H9 (cell line): ENCODE measurements at regions not wholly inside any gene's neighbourhood (a gene's known extent, or its start where the extent isn't known, plus 50 kb on each side); places are given as distances from the start of the nearest gene placed in this dataset.

Experiments used
- DNase-seq: peaks from one replicate; pipeline ENCODE4 v3.0.0-alpha.2; 2017
- H2AFZ ChIP-seq: one replicate; pipeline ENCODE4 v1.6.1; 2013; ENCODE audit warnings: mild to moderate bottlenecking, low read length, control low read depth, moderate library complexity
- H2AK5ac ChIP-seq: 2 replicates; pipeline ENCODE4 v1.6.1; 2013; ENCODE audit warnings: low read length, control low read depth, mixed read lengths; ENCODE audit not compliant: insufficient read length
- H2BK120ac ChIP-seq: one replicate; pipeline ENCODE4 v1.6.1; 2013; ENCODE audit warnings: low read depth, mild to moderate bottlenecking, low read length, control low read depth, inconsistent platforms; ENCODE audit not compliant: poor library complexity, severe bottlenecking
- H2BK12ac ChIP-seq: 2 replicates; pipeline ENCODE4 v1.6.1; 2013; ENCODE audit warnings: low read length, control low read depth, mixed read lengths, low read depth; ENCODE audit not compliant: insufficient read length
- H2BK15ac ChIP-seq: 2 replicates; pipeline ENCODE4 v1.6.1; 2013; ENCODE audit warnings: low read depth, low read length, control low read depth
- H2BK20ac ChIP-seq: one replicate; pipeline ENCODE4 v1.6.1; 2013; ENCODE audit warnings: low read depth, mild to moderate bottlenecking, low read length, control low read depth, inconsistent platforms; ENCODE audit not compliant: poor library complexity, severe bottlenecking
- H2BK5ac ChIP-seq: 2 replicates; pipeline ENCODE4 v1.6.1; 2013; ENCODE audit warnings: low read length, control low read depth, mixed read lengths; ENCODE audit not compliant: insufficient read length
- H3K14ac ChIP-seq: 2 replicates; pipeline ENCODE4 v1.6.1; 2013; ENCODE audit warnings: low read length, control low read depth; ENCODE audit not compliant: insufficient read depth
- H3K18ac ChIP-seq: 2 replicates; pipeline ENCODE4 v1.6.1; 2013; ENCODE audit warnings: low read depth, mild to moderate bottlenecking, mixed read lengths, low read length, control low read depth; ENCODE audit not compliant: insufficient read length
- H3K23ac ChIP-seq: 2 replicates; pipeline ENCODE4 v1.6.1; 2013; ENCODE audit warnings: low read length, control low read depth, mixed read lengths, low read depth; ENCODE audit not compliant: insufficient read length
- H3K23me2 ChIP-seq: 2 replicates; pipeline ENCODE4 v1.6.1; 2013; ENCODE audit warnings: low read depth, mild to moderate bottlenecking, mixed read lengths, low read length, control low read depth; ENCODE audit not compliant: insufficient read length, poor library complexity, severe bottlenecking
- H3K27ac ChIP-seq: 2 replicates; pipeline ENCODE4 v1.5.1; 2013; ENCODE audit warnings: low read length, control low read depth, mixed read lengths, low read depth; ENCODE audit not compliant: insufficient read length
- H3K27me3 ChIP-seq: 2 replicates; pipeline ENCODE4 v1.6.1; 2013; ENCODE audit warnings: low read length, control low read depth, inconsistent platforms; ENCODE audit not compliant: insufficient read depth
- H3K4ac ChIP-seq: 2 replicates; pipeline ENCODE4 v1.6.1; 2013; ENCODE audit warnings: low read depth, mild to moderate bottlenecking, control low read depth, inconsistent platforms, low read length, moderate library complexity
- H3K4me1 ChIP-seq: 2 replicates; pipeline ENCODE4 v1.6.1; 2013; ENCODE audit warnings: low read length, control low read depth, inconsistent platforms; ENCODE audit not compliant: insufficient read depth
- H3K4me2 ChIP-seq: 2 replicates; pipeline ENCODE4 v1.6.1; 2013; ENCODE audit warnings: low read length, control low read depth, mixed read lengths; ENCODE audit not compliant: insufficient read length, insufficient read depth
- H3K56ac ChIP-seq: 2 replicates; pipeline ENCODE4 v1.6.1; 2013; ENCODE audit warnings: low read depth, mild to moderate bottlenecking, mixed read lengths, low read length, control low read depth; ENCODE audit not compliant: insufficient read length
- H3K79me1 ChIP-seq: 2 replicates; pipeline ENCODE4 v1.6.1; 2013; ENCODE audit warnings: low read depth, mild to moderate bottlenecking, moderate library complexity, low read length, control low read depth, inconsistent platforms; ENCODE audit not compliant: insufficient read depth, poor library complexity, severe bottlenecking
- H3K79me2 ChIP-seq: 2 replicates; pipeline ENCODE4 v1.6.1; 2013; ENCODE audit warnings: low read length, control low read depth, inconsistent platforms; ENCODE audit not compliant: insufficient read depth
- H3K9ac ChIP-seq: 2 replicates; pipeline ENCODE4 v1.6.1; 2013; ENCODE audit warnings: low read length, control low read depth, mixed read lengths; ENCODE audit not compliant: insufficient read length; ENCODE audit errors: extremely low read depth
- H3K9me3 ChIP-seq: one replicate; pipeline ENCODE4 v1.6.1; 2013; ENCODE audit warnings: low read depth, low read length, inconsistent platforms; ENCODE audit not compliant: control insufficient read depth
- H3T11ph ChIP-seq: one replicate; pipeline ENCODE4 v1.6.1; 2013; ENCODE audit warnings: mild to moderate bottlenecking, low read length, control low read depth, inconsistent platforms
- H4K20me1 ChIP-seq: one replicate; pipeline ENCODE4 v1.6.1; 2013; ENCODE audit not compliant: control insufficient read depth, insufficient read length, insufficient read depth
- H4K5ac ChIP-seq: 2 replicates; pipeline ENCODE4 v1.6.1; 2013; ENCODE audit warnings: low read depth, mild to moderate bottlenecking, mixed read lengths, low read length, control low read depth; ENCODE audit not compliant: insufficient read length
- H4K8ac ChIP-seq: replicated peaks from 2 replicates; pipeline ENCODE4 v1.6.1; 2013; ENCODE audit warnings: low read length, control low read depth, mixed read lengths, low read depth; ENCODE audit not compliant: insufficient read length
- H4K91ac ChIP-seq: 2 replicates; pipeline ENCODE4 v1.6.1; 2013; ENCODE audit warnings: low read depth, mild to moderate bottlenecking, moderate library complexity, mixed read lengths, low read length, control low read depth; ENCODE audit not compliant: insufficient read length
- H3K27ac Mint-ChIP-seq, 3 experiments: 2 replicates in 2 of 3; 3 replicates in 1 of 3; pipeline ENCODE4 v1.8.0; 2020 to 2021; ENCODE audit warnings: mixed read lengths in 3 of 3, mild to moderate bottlenecking in 1 of 3, moderate library complexity in 1 of 3
- H3K27me3 Mint-ChIP-seq: 2 replicates; pipeline ENCODE4 v1.8.0; 2021; ENCODE audit warnings: low read depth, mild to moderate bottlenecking, moderate library complexity, mixed read lengths
- H3K36me3 Mint-ChIP-seq, 3 experiments: 2 replicates in 2 of 3; 3 replicates in 1 of 3; pipeline ENCODE4 v1.8.0; 2020 to 2021; ENCODE audit warnings: low read depth in 3 of 3, mixed read lengths in 3 of 3; ENCODE audit not compliant: insufficient read depth in 1 of 3
- H3K4me1 Mint-ChIP-seq, 2 experiments: 2 replicates each; pipeline ENCODE4 v1.8.0; 2020; ENCODE audit warnings: mixed read lengths in 2 of 2
- H3K4me3 Mint-ChIP-seq, 2 experiments: 2 replicates in 1 of 2; 3 replicates in 1 of 2; pipeline ENCODE4 v1.8.0; 2020 to 2021; ENCODE audit warnings: mild to moderate bottlenecking in 2 of 2, mixed read lengths in 2 of 2, moderate library complexity in 1 of 2
- H3K9me3 Mint-ChIP-seq, 2 experiments: 2 replicates in 1 of 2; 3 replicates in 1 of 2; pipeline ENCODE4 v1.8.0; 2020; ENCODE audit warnings: mild to moderate bottlenecking in 2 of 2, mixed read lengths in 2 of 2, moderate library complexity in 1 of 2
- CTCF ChIP-seq: fragments of 200-600 bp; sonication (generic); conservative IDR thresholded peaks from 3 replicates; pipeline ENCODE4 v1.8.0; 2021; ENCODE audit warnings: antibody characterized with exemption, mild to moderate bottlenecking
- WGBS: extraction: QIAGEN DNeasy Blood & Tissue Kit; methylation state at CpG from one replicate; pipeline ENCODE4 v1.1.7; 2013; ENCODE audit warnings: missing lambda C conversion rate, low lambda C conversion rate, mixed read lengths; ENCODE audit not compliant: insufficient read length; ENCODE audit errors: extremely low coverage; 5-methylcytosine and 5-hydroxymethylcytosine counted together

- no peak overlapping the region for H2BK12ac ChIP-seq
- H3K56ac ChIP-seq, result no peak overlapping the region
- no peak overlapping the region for H3K14ac ChIP-seq
- no peak overlapping the region for H2AFZ ChIP-seq
- H3K79me2 ChIP-seq, result no peaks in the 10 kb centered on the region
- no peak overlapping the region for H2BK20ac ChIP-seq
- H3K23ac ChIP-seq, result no peak overlapping the region
- H2BK5ac ChIP-seq, result no peak overlapping the region
- H3T11ph ChIP-seq, result no peak overlapping the region
- no peaks in the 10 kb centered on the region for H3K9me3 ChIP-seq
- H3K79me1 ChIP-seq, result no peaks in the 10 kb centered on the region
- Mint-ChIP-seq H3K4me1 (peaks cover 12% of the 10 kb centered on the region in 2 experiments), H3K36me3 (no peaks in the 10 kb centered on the region), H3K27ac (no peak overlapping the region), H3K4me3 (no peak overlapping the region), H3K27me3 (no peaks in the 10 kb centered on the region), H3K9me3 (no peaks in the 10 kb centered on the region)
- no peaks in the 10 kb centered on the region for H3K27me3 ChIP-seq
- no peak for DNase-seq
- peaks cover 2% of the 10 kb centered on the region; the same call in 1 of the 2 replicates for H3K4me1 ChIP-seq
- no peak overlapping the region for H4K91ac ChIP-seq
- no CpG with 5 or more reads among the region's 3 CpGs for WGBS
- H2BK120ac ChIP-seq, result no peak overlapping the region
- no peak for TF ChIP-seq CTCF
- no peak overlapping the region for H2BK15ac ChIP-seq
- no peaks in the 10 kb centered on the region for H4K20me1 ChIP-seq
- H3K27ac ChIP-seq, result no peak overlapping the region
- H2AK5ac ChIP-seq, result no peak overlapping the region
- H3K23me2 ChIP-seq, result no peaks in the 10 kb centered on the region
- no peak overlapping the region for H3K4ac ChIP-seq
- H4K8ac ChIP-seq, result no peak overlapping the region
- H3K18ac ChIP-seq, result no peak overlapping the region
- H3K4me2 ChIP-seq, result no peak overlapping the region
- no peak overlapping the region for H4K5ac ChIP-seq
- no peak overlapping the region for H3K9ac ChIP-seq
Measured at GRCh38 chr13:77457966-77458365, 77.5 kb upstream of the SCEL start.
